Kidney epithelial cell (primary cell): ENCODE measurements at regions not wholly inside any gene's neighbourhood (a gene's known extent, or its start where the extent isn't known, plus 50 kb on each side); places are given as distances from the start of the nearest gene placed in this dataset.

Experiments used
- DNase-seq: peaks from one replicate; pipeline ENCODE4 v3.0.0-alpha.2; 2010; ENCODE audit warnings: low read depth
- H3K27me3 ChIP-seq: 2 replicates; pipeline ENCODE4 v1.6.0; 2011; ENCODE audit warnings: low read length; ENCODE audit not compliant: control insufficient read depth, insufficient read depth
- H3K36me3 ChIP-seq: 2 replicates; pipeline ENCODE4 v1.5.1; 2011; ENCODE audit warnings: low read length; ENCODE audit not compliant: control insufficient read depth, insufficient read depth
- H3K4me3 ChIP-seq: 2 replicates; pipeline ENCODE4 v1.5.1; 2011; ENCODE audit warnings: low read depth, mild to moderate bottlenecking, control low read depth, low read length
- CTCF ChIP-seq: IDR thresholded peaks from 2 replicates; pipeline ENCODE4 v1.5.1; 2011; ENCODE audit warnings: mild to moderate bottlenecking, moderate library complexity, low read length, control low read depth, inconsistent platforms; ENCODE audit not compliant: insufficient read depth, poor library complexity, severe bottlenecking

GRCh38 chr4:3672465-3672831, 93.7 kb upstream of the ADRA2C start:
- Histone ChIP-seq H3K4me3 (no peak overlapping the region), H3K27me3 (peaks cover 4% of the 10 kb centered on the region), H3K36me3 (no peaks in the 10 kb centered on the region)
- no peak for DNase-seq
- no peak for TF ChIP-seq CTCF

- Histone ChIP-seq H3K4me3 (no peak overlapping the region), H3K36me3 (no peaks in the 10 kb centered on the region), H3K27me3 (no peaks in the 10 kb centered on the region)
- DNase-seq: no peak
- TF ChIP-seq CTCF: no peak
These were observed 94.4 kb upstream of the ADRA2C start for GRCh38 chr4:3671571-3672464.

- no peak for TF ChIP-seq CTCF
- no peak overlapping the region for H3K4me3 ChIP-seq
- H3K27me3 ChIP-seq: no peaks in the 10 kb centered on the region
- H3K36me3 ChIP-seq: no peaks in the 10 kb centered on the region
- DNase-seq: no peak
These were observed 95.4 kb upstream of the ADRA2C start for GRCh38 chr4:3670521-3671519.

- Histone ChIP-seq H3K36me3 (no peaks in the 10 kb centered on the region), H3K27me3 (no peaks in the 10 kb centered on the region), H3K4me3 (no peak overlapping the region)
- TF ChIP-seq CTCF: no peak
- no peak for DNase-seq
These were observed 96.6 kb upstream of the ADRA2C start for GRCh38 chr4:3669553-3669949.

GRCh38 chr4:3668825-3669552, 97.2 kb upstream of the ADRA2C start:
- Histone ChIP-seq H3K4me3 (no peak overlapping the region), H3K36me3 (no peaks in the 10 kb centered on the region), H3K27me3 (no peaks in the 10 kb centered on the region)
- no peak for TF ChIP-seq CTCF
- DNase-seq: no peak
